ENCODE measurements at regions not wholly inside any gene's neighbourhood (a gene's known extent, or its start where the extent isn't known, plus 50 kb on each side); places are given as distances from the start of the nearest gene placed in this dataset.

DNA sequence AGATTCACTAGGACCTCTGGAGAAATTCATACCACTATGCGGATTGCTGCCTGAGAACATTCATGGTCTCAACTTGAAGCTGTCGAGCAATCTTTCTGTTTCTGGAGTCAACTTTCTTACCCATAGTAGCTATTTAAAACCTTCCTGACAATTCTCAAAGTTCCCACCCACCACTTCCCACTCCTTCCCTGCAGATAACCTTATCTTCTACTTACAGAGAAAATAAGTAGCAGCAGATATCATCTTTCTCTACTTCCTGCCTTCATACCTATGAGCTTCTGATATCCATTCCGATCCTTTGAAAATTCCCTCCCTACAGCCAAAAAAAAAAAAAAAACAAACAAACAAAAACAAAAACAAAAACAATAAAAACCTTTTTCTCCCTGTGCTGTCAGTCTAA is 81.2 kb upstream of the CYRIA start:
- no peak overlapping the region for H3K27ac Mint-ChIP-seq
- no peaks in the 10 kb centered on the region for H3K9me3 Mint-ChIP-seq
- H3F3A ChIP-seq (ENCODE audit: low read depth), result no peaks in the 10 kb centered on the region
- TF ChIP-seq EZH2 (IDR thresholded peaks at IDR 0.05) (no peak), EZH2phosphoT487 (IDR thresholded peaks at IDR 0.05) (no peak)
- TF ChIP-seq, protein P1, sequence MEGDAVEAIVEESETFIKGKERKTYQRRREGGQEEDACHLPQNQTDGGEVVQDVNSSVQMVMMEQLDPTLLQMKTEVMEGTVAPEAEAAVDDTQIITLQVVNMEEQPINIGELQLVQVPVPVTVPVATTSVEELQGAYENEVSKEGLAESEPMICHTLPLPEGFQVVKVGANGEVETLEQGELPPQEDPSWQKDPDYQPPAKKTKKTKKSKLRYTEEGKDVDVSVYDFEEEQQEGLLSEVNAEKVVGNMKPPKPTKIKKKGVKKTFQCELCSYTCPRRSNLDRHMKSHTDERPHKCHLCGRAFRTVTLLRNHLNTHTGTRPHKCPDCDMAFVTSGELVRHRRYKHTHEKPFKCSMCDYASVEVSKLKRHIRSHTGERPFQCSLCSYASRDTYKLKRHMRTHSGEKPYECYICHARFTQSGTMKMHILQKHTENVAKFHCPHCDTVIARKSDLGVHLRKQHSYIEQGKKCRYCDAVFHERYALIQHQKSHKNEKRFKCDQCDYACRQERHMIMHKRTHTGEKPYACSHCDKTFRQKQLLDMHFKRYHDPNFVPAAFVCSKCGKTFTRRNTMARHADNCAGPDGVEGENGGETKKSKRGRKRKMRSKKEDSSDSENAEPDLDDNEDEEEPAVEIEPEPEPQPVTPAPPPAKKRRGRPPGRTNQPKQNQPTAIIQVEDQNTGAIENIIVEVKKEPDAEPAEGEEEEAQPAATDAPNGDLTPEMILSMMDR (IDR thresholded peaks at IDR 0.05), result no peak
- no peaks in the 10 kb centered on the region for H3K36me3 Mint-ChIP-seq
- H3K27me3 ChIP-seq, result no peaks in the 10 kb centered on the region
- no peak overlapping the region for H3K9ac ChIP-seq
- no peak overlapping the region for H3K27ac ChIP-seq
- no peak overlapping the region for H3K4me2 ChIP-seq
- no peak for DNase-seq (ENCODE audit: low spot score)
- no peak overlapping the region for H2AFZ ChIP-seq (replicated peaks)
- H3K27me3 Mint-ChIP-seq (ENCODE audit: insufficient read depth, low read depth), result no peaks in the 10 kb centered on the region
- peaks cover under 1% of the 10 kb centered on the region for H3K4me1 Mint-ChIP-seq
- no peak overlapping the region for H3K4me3 Mint-ChIP-seq
- H3K4me1 ChIP-seq, result no peaks in the 10 kb centered on the region
- no peaks in the 10 kb centered on the region for H4K20me1 ChIP-seq (ENCODE audit: low read depth)
- H3K4me3 ChIP-seq, result no peak overlapping the region
- H3K36me3 ChIP-seq, result no peaks in the 10 kb centered on the region
- no peaks in the 10 kb centered on the region for H3K9me3 ChIP-seq (ENCODE audit: low read depth)
- no peaks in the 10 kb centered on the region for H3K79me2 ChIP-seq (ENCODE audit: low read depth)

GRCh38 chr2:16746329-16746728 is 80.7 kb upstream of the CYRIA start:
- no peak for DNase-seq (ENCODE audit: low spot score)

GRCh38 chr2:16745466-16745865 is 79.8 kb upstream of the CYRIA start:
- Histone ChIP-seq H3K27ac (no peak overlapping the region), H3K36me3 (no peaks in the 10 kb centered on the region), H3K27me3 (no peaks in the 10 kb centered on the region), H2AFZ (replicated peaks) (no peak overlapping the region), H3F3A (ENCODE audit: low read depth) (no peaks in the 10 kb centered on the region), H3K9ac (no peak overlapping the region), H3K9me3 (ENCODE audit: low read depth) (no peaks in the 10 kb centered on the region), H3K79me2 (ENCODE audit: low read depth) (no peaks in the 10 kb centered on the region), H3K4me2 (no peak overlapping the region), H4K20me1 (ENCODE audit: low read depth) (no peaks in the 10 kb centered on the region), H3K4me1 (no peaks in the 10 kb centered on the region), H3K4me3 (no peak overlapping the region)
- Mint-ChIP-seq H3K4me3 (no peak overlapping the region), H3K27me3 (ENCODE audit: insufficient read depth, low read depth) (no peaks in the 10 kb centered on the region), H3K27ac (no peak overlapping the region), H3K36me3 (no peaks in the 10 kb centered on the region), H3K9me3 (no peaks in the 10 kb centered on the region), H3K4me1 (peaks cover 10% of the 10 kb centered on the region)
- no peak for TF ChIP-seq EZH2 (IDR thresholded peaks at IDR 0.05)
- TF ChIP-seq EZH2phosphoT487 (IDR thresholded peaks at IDR 0.05), result no peak
- TF ChIP-seq, protein P1 (IDR thresholded peaks at IDR 0.05), result no peak
- DNase-seq (ENCODE audit: low spot score), result no peak

More at GRCh38 chr2:16746329-16746728, 80.7 kb upstream of the CYRIA start:
- no peaks in the 10 kb centered on the region for H3K79me2 ChIP-seq (ENCODE audit: low read depth)
- H3K9me3 ChIP-seq (ENCODE audit: low read depth), result no peaks in the 10 kb centered on the region
- H3K36me3 ChIP-seq, result no peaks in the 10 kb centered on the region
- H2AFZ ChIP-seq (replicated peaks), result no peak overlapping the region
- H3K27ac Mint-ChIP-seq, result no peak overlapping the region
- H3F3A ChIP-seq (ENCODE audit: low read depth), result no peaks in the 10 kb centered on the region
- H3K4me3 ChIP-seq, result no peak overlapping the region
- H3K27me3 Mint-ChIP-seq (ENCODE audit: insufficient read depth, low read depth), result no peaks in the 10 kb centered on the region
- no peak overlapping the region for H3K9ac ChIP-seq
- H4K20me1 ChIP-seq (ENCODE audit: low read depth), result no peaks in the 10 kb centered on the region
- H3K4me1 ChIP-seq, result no peaks in the 10 kb centered on the region
- TF ChIP-seq, protein P1 (IDR thresholded peaks at IDR 0.05), result no peak
- TF ChIP-seq EZH2phosphoT487 (IDR thresholded peaks at IDR 0.05), result no peak
- no peak for TF ChIP-seq EZH2 (IDR thresholded peaks at IDR 0.05)
- no peaks in the 10 kb centered on the region for H3K36me3 Mint-ChIP-seq
- no peak overlapping the region for H3K27ac ChIP-seq
- H3K27me3 ChIP-seq, result no peaks in the 10 kb centered on the region
- peaks cover 6% of the 10 kb centered on the region for H3K4me1 Mint-ChIP-seq
- H3K4me3 Mint-ChIP-seq, result no peak overlapping the region
- H3K9me3 Mint-ChIP-seq, result no peaks in the 10 kb centered on the region
- no peak overlapping the region for H3K4me2 ChIP-seq

Measured in neural progenitor cell (in vitro differentiated cells).